ENCODE measurements at regions not wholly inside any gene's neighbourhood (a gene's known extent, or its start where the extent isn't known, plus 50 kb on each side); places are given as distances from the start of the nearest gene placed in this dataset.

GRCh38 chr4:183035256-183035655 lies 63.8 kb upstream of the WWC2 start (continued):
- no peak for TF ChIP-seq ZNF281 (CRISPR knock-in tag; IDR thresholded peaks at IDR 0.05; ENCODE audit: borderline replicate concordance)
- TF ChIP-seq HMGXB3 (CRISPR knock-in tag; IDR thresholded peaks at IDR 0.05; ENCODE audit: borderline replicate concordance) = no peak

GRCh38 chr4:183030823-183031222 lies 68.2 kb upstream of the WWC2 start:
- ATAC-seq = no peak
- Histone ChIP-seq H3K4me2 (ENCODE audit: low read depth, low read length) (no peak overlapping the region), H3K36me3 (replicated peaks in 1 of 2; ENCODE audit: control insufficient read depth in 1 of 2, insufficient read depth in 2 of 2, low read length in 2 of 2) (no peaks in the 10 kb centered on the region), H3K9me3 (ENCODE audit: low read length) (no peaks in the 10 kb centered on the region), H3K27me3 (ENCODE audit: control insufficient read depth in 1 of 2, insufficient read depth in 2 of 2, low read length in 2 of 2) (peaks cover 0 to 6% of the 10 kb centered on the region in 2 experiments; a peak in 1 of 5 replicates), H4K20me1 (ENCODE audit: insufficient read depth, low read length) (no peaks in the 10 kb centered on the region), H3K4me3 (replicated peaks in 1 of 3; ENCODE audit: insufficient read depth in 1 of 3, low read depth in 2 of 3, low read length in 3 of 3) (no peak overlapping the region), H3K9ac (ENCODE audit: insufficient read depth, low read depth, low read length) (no peak overlapping the region), H3K27ac (ENCODE audit: extremely low read length, insufficient read depth, low read length) (no peak overlapping the region), H2AFZ (ENCODE audit: low read length) (no peak overlapping the region), H3K79me2 (ENCODE audit: insufficient read depth, low read length) (no peaks in the 10 kb centered on the region), H3K4me1 (ENCODE audit: insufficient read depth, low read length) (no peaks in the 10 kb centered on the region)
- TF ChIP-seq PHF5A (CRISPR knock-in tag; IDR thresholded peaks at IDR 0.05; ENCODE audit: low read depth, unreplicated experiment) = no peak
- TF ChIP-seq HNRNPH1 (optimal IDR thresholded peaks at IDR 0.05; ENCODE audit: low read depth, low read length) = no peak
- TF ChIP-seq ELF3 (CRISPR knock-in tag; IDR thresholded peaks at IDR 0.05) = no peak
- TF ChIP-seq RXRA (CRISPR knock-in tag; IDR thresholded peaks at IDR 0.05) = no peak
- TF ChIP-seq ZNF687 (CRISPR knock-in tag; IDR thresholded peaks at IDR 0.05) = no peak
- TF ChIP-seq CENPX (CRISPR knock-in tag; IDR thresholded peaks at IDR 0.05) = no peak
- TF ChIP-seq MTA3 (CRISPR knock-in tag; IDR thresholded peaks at IDR 0.05) = no peak
- CTCF ChIA-PET (ENCODE audit: low intra/inter-chr PET ratio, low total read pairs) = no interaction called here
- intact Hi-C loops (cut with micrococcal nuclease; ENCODE audit: unreplicated experiment) = no loop called here
- BruUV-seq (replicated peaks) = no TSS peak
- DNase-seq (ENCODE audit: low spot score) = no peak
- FAIRE-seq = no peak
- in situ Hi-C loops (cut with HindIII; ENCODE audit: extremely low pct_ligation_motif_present, low pct_unique_long_range_greater_than_20kb) = no loop called here
- 24% methylated on average over 4 of the region's 4 CpGs for WGBS (ENCODE audit: low lambda C conversion rate)
- POLR2A ChIA-PET = no interaction called here

Data from HepG2 (cell line).